ENCODE measurements at regions not wholly inside any gene's neighbourhood (a gene's known extent, or its start where the extent isn't known, plus 50 kb on each side); places are given as distances from the start of the nearest gene placed in this dataset.

DNA sequence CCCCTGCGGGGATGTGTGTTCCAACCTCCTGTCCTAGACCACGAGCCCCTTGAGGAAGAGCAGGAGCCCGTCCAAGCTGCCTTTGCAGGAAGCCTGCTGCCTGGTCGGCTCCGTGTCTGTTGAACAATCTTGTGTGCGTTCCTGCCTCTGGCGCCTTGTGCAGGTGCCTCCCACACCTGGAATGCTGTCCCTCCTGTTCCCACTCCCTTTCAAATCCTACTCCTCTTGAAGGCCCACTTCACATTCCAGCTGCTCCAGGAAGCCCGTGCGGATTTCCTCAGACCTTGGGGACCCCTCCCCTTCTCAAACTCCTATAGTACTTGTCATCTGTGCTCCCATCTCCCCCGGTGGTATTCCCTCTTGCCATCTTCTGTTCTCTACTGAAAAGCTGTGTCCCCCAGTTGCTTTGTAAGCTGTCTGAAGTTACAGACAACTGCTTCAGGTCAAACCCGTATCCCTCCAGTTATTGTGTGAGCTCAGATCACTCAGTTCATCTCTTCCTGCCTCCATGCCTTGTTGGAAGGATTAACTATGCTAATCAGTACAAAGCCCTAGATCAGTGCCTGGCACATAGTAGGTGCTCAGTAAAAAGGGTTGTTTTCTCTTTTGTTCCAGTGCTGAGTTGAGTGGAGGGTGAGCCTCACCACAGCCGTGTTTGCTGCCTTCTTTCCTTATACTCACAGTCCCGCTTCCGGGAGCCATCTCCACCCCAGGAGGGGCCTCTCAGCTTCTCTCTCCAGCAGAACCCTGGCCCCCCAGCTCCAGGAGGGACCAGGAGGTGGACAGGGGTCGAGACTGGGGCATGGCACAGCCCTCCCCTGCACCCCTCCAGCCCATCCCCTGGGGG, 241.8 kb upstream of the CIBAR2 start:
- in situ Hi-C loops (cut with HindIII; ENCODE audit: low sequenced_read_pairs), result no loop called here

DNA sequence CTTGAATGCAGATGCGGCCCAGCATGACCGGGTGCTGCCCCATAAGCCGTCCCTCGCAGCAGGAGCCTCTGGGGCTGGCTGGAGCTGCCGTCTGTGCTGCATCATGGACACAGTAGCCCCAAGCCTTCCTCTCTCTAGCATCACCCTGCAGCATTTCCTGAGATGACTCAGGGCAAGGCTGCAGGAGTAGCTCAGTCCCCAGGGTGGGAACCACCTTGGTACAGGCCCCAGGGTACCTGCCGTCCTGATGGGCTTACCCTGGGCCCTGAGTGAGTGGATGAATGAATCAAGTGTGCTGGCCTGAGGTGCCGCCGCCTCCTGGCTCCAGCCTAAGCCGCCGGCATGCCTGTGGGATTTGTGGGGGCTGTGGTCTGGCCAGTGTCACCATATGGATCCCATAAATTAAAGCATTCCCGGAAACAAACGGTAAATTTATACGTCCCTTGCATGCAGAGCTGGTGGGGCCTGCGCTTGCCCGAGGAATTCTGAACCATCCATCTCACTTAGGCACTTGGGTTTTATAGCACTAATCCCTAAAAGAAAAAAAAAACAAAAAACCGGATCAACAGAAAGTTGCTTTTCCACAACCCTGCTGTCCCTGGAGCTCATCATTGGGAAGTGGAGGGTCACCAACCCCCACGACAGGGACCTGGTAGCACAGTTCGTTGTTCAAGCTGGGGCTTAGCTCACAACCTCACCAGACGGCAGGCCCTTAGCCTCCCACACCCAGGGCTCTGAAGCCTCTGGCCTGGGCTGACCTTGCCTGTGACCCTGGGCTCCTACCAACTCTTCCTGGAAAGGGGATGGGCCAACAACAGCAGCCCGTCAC, 242.6 kb upstream of the CIBAR2 start:
- in situ Hi-C loops (cut with HindIII; ENCODE audit: low sequenced_read_pairs), result no loop called here

DNA sequence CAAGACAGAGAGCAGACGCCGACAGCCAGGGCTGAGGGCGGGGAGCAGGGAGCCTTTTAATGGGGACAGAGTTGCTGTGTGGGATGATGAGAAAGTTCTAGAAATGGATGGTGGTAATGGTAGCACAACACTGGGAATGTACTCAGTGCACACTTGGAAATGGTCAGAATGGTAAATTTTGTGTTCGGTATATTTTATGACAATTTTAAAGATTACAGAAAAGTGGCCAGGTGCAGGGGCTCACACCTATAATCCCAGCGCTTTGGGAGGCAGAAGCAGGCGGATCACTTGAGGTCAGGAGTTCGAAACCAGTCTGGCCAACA, 243.2 kb upstream of the CIBAR2 start:
- in situ Hi-C loops (cut with HindIII; ENCODE audit: low sequenced_read_pairs), result no loop called here

DNA sequence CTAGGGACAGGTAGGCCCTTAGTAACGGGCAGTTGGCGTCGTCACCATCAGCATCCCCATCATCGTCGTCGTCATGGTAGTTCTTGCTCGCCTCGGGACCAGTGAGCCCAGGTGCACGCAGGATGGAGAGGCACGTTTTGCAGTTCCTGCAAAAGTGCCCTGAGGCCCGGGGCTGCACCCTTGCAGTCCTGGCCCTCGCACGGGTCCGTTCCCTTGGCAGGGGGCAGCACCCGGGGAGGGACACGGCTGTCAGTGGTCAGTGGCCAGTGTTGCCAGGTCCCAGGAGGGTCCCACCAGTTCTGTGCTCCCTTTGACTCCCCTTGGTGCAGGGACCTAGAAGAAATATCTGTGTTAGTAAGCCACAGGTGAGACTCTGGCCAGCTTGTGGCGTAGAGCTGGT, 243.9 kb upstream of the CIBAR2 start:
- in situ Hi-C loops (cut with HindIII; ENCODE audit: low sequenced_read_pairs), result no loop called here

DNA sequence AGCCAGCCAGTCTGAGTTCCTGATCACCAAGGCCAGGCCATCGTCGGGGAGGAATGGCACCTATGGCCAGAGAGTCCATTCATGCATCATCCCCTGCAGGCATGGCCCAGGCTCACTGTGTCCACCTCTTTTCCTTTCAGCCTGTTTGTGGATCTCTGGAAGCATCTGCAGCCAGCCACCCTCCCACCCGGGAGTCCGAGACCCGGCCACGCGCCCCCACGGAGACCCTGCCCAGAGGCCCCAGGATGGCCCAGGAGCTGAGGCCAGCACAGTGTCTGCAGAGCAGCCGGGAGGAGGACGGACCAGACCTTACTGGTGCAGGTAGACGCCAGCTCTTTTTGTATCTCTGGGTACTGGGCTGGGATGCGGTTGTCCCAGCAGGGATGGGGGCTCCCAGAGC, 245.1 kb upstream of the CIBAR2 start:
- in situ Hi-C loops (cut with HindIII; ENCODE audit: low sequenced_read_pairs), result no loop called here

DNA sequence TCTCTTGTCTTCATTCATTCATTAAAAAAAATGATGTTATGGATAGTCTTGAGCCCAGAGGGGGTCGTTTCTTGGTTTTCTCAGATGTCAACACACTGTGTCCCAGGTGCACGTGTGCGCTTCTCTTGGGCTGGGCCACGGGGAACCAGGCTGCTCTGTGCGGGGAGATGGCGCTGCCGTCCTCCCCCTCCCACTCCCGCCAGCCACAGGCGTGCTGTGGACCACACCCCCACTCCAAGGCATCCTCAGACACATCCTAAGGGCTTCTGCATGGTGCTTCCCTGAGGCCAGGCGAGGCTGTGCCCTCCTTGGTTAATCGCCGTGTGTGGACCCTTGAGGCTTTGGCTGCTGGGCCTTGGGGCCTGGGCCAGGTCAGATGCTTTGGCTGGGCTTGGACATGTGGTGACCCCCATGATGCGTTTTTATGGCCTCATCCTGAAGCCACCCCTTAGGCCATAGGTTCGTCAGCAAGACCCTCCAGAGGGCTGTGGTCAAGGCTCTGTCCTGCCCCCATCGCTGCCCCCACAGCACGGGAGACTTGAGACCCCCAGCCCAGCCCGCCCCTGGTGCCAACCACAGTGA, 245.7 kb upstream of the CIBAR2 start:
- in situ Hi-C loops (cut with HindIII; ENCODE audit: low sequenced_read_pairs), result no loop called here

GRCh38 chr16:85358704-85359146, 246.5 kb upstream of the CIBAR2 start:
- in situ Hi-C loops (cut with HindIII; ENCODE audit: low sequenced_read_pairs), result no loop called here

- in situ Hi-C loops (cut with HindIII; ENCODE audit: low sequenced_read_pairs), result no loop called here
These were observed 247.0 kb upstream of the CIBAR2 start for GRCh38 chr16:85359147-85359822.

DNA sequence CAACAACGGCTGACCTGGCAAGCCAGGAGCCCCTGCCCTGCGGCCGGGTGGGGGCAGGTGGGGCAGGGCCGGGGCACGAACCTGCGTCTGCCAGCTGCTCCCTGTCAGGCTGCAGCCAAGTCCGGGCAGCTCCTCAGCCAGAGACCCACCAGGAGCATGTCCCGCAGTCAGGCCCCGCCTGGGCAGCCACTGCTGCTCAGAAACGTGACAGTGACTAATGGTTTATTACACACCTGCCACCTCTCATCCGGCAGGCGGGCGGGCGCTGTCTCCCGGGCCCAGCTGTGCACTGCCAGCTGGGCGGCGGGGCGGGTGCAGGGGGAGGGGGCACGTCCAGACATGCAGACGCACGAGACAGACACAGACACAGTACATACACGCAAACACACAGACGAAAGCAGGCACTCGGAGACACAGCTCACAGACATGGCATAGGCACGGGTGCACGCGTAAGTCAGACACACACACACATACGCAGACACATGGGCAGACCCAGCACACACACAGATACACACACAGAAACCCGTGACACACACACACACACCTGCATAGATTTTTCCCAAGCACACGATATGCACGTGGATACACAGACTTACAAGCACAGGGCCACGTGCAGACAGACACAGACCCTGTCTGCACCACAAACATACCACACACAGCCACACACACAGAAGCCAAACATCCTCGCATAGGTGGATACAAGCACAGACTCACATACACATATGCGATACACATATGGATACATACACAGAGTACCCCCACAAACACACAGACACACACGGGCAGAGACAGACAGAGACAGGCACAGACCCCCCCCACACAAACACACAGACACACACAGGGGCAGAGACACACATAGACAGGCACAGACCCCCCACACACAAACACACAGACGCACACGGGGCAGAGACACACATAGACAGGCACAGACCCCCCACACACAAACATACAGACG, 248.3 kb upstream of the CIBAR2 start:
- in situ Hi-C loops (cut with HindIII; ENCODE audit: low sequenced_read_pairs), result no loop called here

DNA sequence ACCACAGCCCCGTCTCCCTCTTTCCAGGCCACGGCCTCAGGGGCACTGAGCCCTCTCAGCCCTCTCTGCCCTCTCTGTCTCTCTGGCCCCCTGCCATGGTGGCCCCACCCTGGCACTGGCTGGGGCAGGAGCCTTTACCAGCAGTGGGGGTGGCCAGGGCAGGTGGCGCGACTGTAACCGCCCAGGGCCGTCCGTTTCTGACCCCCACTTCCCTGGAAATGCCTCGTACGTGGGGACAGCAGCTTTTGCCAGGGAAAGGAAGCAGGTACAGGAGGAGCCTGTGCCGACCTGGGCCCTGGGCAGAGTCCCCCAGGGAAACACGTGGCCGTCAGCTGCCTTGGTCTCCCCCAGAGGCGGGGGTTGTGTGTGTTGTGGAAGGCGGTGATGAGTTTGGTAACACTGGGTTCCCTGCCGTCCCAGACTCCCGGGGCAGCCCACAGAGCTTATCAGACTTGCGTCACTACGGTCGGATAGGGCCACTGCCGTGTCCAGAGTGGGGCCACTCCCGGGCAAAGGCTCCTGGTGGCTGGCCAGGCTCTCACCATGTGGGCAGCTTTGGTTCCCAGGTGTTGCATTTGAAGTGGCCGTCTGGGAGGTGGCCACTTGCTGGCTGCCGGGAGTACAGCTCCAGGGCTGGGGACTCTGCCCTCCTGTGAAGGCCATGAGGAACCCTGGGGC, 249.3 kb upstream of the CIBAR2 start:
- in situ Hi-C loops (cut with HindIII; ENCODE audit: low sequenced_read_pairs), result no loop called here

- in situ Hi-C loops (cut with HindIII; ENCODE audit: low sequenced_read_pairs), result no loop called here
These were observed 250.2 kb upstream of the CIBAR2 start for GRCh38 chr16:85362443-85362842.

GRCh38 chr16:85363427-85363826, 249.7 kb upstream of the GSE1 start:
- in situ Hi-C loops (cut with HindIII; ENCODE audit: low sequenced_read_pairs), result no loop called here

DNA sequence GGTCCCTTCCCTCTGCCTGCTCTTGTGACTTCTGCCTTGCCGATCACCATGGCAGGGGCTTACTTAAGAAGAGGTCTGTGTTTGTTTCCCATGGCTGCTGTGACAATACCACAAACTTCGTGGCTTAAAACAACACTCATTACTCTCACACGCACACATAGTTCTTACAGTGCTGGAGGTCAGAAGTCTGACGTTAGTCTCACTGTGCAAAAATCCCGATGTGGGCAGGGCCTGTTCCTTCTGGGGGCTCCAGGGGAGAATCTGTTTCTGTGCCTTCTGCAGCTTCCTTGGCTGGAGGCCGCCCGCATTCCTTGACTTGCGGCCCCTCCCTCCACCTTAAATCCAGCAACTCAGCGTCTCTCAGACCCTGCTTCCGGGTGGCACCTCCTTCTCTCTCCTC, 249.2 kb upstream of the GSE1 start:
- in situ Hi-C loops (cut with HindIII; ENCODE audit: low sequenced_read_pairs), result no loop called here

DNA sequence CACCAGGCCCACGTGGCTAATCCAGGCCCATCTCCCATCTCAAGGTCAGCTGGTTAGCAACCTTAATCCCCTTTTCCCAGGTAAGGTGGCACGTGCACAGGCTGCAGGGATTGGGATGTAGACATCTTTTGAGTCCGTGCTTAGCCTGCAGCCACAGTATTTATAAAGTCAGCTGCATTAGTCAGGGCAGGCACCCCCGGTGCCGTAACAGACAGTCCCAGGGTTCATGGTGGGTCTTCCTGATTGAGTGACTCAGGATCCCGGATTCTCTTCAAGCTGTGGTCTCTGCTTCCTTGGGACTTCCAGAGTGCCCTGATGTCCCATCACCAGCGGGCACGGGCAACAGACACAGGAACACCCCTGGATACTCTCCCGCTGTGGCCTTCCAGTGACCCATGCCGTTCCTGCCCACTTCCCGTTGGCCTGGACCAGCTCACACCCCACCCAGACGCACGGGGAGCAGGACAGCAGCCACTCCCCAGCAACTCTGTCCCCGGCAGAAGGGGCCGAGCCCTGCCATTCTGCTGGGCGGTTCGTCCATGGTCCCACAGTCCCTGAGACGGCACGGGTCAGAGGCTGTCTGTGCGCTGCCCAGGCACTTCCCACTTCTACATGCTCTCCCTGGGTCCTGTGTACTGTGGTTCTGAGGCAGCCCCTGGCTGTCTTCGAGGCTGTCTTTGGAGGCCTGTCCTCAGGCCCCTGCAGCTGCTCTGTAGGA, 248.6 kb upstream of the GSE1 start:
- in situ Hi-C loops (cut with HindIII; ENCODE audit: low sequenced_read_pairs), result loop anchor here (5.0 kb wide), 4 partner anchors 42 to 83 kb away; no protein-coding TSS in a partner anchor

DNA sequence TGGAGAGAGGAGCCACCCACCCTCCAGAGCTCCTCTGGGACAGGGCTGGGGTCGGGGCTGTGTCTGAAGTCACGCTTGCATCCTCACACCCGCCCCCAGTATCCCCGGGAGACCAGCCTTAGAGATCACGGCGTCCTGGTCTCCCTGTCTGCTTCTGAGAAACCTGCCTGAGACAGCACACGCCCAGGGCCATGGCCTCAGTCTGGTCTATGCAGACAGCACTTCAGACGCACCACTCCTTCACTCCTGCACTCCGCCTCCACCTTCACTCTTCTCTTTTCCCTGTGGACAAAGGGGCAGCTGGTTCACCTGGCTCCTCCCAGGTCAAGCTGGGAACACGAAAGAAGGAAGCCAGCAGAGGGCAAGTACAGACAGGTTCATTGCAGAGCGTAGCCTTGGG, 248.0 kb upstream of the GSE1 start:
- in situ Hi-C loops (cut with HindIII; ENCODE audit: low sequenced_read_pairs), result loop anchor here (5.0 kb wide), 4 partner anchors 43 to 83 kb away; no protein-coding TSS in a partner anchor

DNA sequence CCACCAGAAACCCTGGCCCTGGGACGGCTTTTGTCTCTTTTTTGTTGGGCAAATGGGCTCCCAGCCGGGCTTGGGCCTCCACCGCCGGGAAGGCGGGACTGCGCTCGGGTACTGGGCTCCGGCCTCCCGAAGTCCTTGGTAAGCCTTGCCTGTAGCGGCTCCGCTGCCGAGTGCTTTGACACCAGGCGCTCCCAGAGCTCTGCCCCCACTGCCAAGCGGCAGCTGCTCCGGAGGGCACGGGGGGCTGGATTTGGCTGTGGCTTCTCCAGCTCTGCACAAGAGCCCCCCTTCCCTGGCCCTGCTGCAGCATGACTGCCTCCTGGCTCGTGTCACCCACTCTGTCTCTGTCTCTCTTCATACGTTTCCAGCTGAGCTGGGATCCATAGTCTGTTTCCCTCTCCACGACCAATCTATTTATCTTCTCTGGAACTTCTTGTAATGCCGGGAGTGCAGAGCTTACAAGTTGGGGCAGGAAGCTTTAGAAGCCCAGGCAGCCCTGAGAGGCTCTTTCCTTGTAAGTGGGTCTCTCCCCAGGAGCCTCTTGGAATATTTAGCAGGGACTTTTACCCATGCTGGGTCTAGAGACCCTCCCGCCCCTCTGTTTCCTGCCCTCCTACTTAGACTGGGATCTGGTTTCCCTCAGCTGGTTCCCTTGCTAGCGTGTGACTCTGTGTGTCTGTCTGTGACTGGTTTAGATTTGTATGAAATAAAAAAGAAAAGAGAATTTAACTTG, 246.9 kb upstream of the GSE1 start:
- in situ Hi-C loops (cut with HindIII; ENCODE audit: low sequenced_read_pairs), result loop anchor here (5.0 kb wide), 4 partner anchors 44 to 84 kb away; no protein-coding TSS in a partner anchor

GRCh38 chr16:85367485-85367884, 245.6 kb upstream of the GSE1 start:
- in situ Hi-C loops (cut with HindIII; ENCODE audit: low sequenced_read_pairs), result loop anchor here (5.0 kb wide), 4 partner anchors 45 to 85 kb away; no protein-coding TSS in a partner anchor

GRCh38 chr16:85369060-85369459, 244.1 kb upstream of the GSE1 start:
- in situ Hi-C loops (cut with HindIII; ENCODE audit: low sequenced_read_pairs), result loop anchor here (5.0 kb wide), 4 partner anchors 47 to 87 kb away; no protein-coding TSS in a partner anchor

Measured in endothelial cell of hepatic sinusoid (primary cell).